Left lung (tissue), 4 donors: ENCODE measurements at regions not wholly inside any gene's neighbourhood (a gene's known extent, or its start where the extent isn't known, plus 50 kb on each side); places are given as distances from the start of the nearest gene placed in this dataset.

Experiments used
- ATAC-seq: fragments of 200-7000 bp; cut with Tn5 transposase; one replicate; pipeline ENCODE4 v1.9.1; 2020; ENCODE audit warnings: moderate library complexity
- DNase-seq, 4 donors: peaks; one replicate each; pipeline ENCODE4 v3.0.0-alpha.2; 2013 to 2020
- H3K27ac ChIP-seq, 2 donors: fragments of 200-600 bp; sonication (generic) in 1 of 2; one replicate each; pipeline versions ENCODE4 v1.5.0 to v1.8.0; 2020 to 2021
- H3K27me3 ChIP-seq, 2 donors: fragments of 200-600 bp; sonication (generic) in 1 of 2; one replicate each; pipeline versions ENCODE4 v1.5.0 to v1.8.0; 2020 to 2021
- H3K36me3 ChIP-seq, 2 donors: fragments of 200-600 bp; sonication (generic) in 1 of 2; one replicate each; pipeline versions ENCODE4 v1.5.0 to v1.8.0; 2020 to 2021
- H3K4me1 ChIP-seq, 2 donors: fragments of 200-600 bp; one replicate each; pipeline ENCODE4 v1.8.0; 2021
- H3K4me3 ChIP-seq, 2 donors: fragments of 200-600 bp; sonication (generic) in 1 of 2; one replicate each; pipeline versions ENCODE4 v1.5.0 to v1.8.0; 2020 to 2021; ENCODE audit warnings: mild to moderate bottlenecking in 1 of 2
- H3K9me3 ChIP-seq, 2 donors: fragments of 200-600 bp; sonication (generic) in 1 of 2; one replicate each; pipeline versions ENCODE4 v1.5.0 to v1.8.0; 2020 to 2021
- intact Hi-C, 2 donors: fragments of 100-400 bp; cut with DNase I; formaldehyde crosslinking; loops; one replicate each; pipeline versions ENCODE4 v1.11.2 to v1.14.2; 2022
- TF ChIP-seq, protein P1 (sequence below), 2 donors: fragments of 200-600 bp; sonication (generic) in 1 of 2; IDR thresholded peaks; one replicate each; pipeline versions ENCODE4 v1.5.0 to v1.8.0; 2021; ENCODE audit warnings: antibody characterized with exemption in 2 of 2
- donor health status: DM: no; HTN: yes; CAD: no.
- donor health status: DM: no; HTN: no; CAD: no.

DNA sequence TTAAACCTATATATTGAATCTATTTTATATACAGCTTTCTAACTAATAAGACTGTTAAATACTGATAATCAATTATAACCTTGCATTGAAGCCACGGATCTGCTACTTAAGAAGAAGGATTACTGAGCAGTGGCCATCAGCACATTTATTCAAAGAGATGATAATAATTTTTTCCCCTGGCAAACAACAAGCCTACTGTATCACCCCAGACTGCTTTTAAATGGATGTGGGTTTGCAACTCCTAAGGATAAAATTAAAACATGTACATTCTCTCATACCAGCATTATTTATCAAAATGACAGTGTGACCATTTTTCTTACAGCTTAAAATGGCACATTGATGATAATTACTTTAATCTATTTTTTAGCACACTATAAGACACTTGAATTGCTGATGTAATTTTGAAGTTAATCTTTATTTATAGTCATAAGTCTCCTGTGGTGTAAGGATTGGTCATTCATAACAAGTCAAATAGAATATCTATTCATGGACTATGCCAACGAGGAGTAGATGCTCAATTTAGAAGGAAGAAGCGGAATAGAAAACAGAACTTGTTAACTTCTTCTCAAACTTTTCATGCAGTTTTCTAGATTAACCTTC, 517.7 kb downstream of the METTL4 start:
- TF ChIP-seq, protein P1, sequence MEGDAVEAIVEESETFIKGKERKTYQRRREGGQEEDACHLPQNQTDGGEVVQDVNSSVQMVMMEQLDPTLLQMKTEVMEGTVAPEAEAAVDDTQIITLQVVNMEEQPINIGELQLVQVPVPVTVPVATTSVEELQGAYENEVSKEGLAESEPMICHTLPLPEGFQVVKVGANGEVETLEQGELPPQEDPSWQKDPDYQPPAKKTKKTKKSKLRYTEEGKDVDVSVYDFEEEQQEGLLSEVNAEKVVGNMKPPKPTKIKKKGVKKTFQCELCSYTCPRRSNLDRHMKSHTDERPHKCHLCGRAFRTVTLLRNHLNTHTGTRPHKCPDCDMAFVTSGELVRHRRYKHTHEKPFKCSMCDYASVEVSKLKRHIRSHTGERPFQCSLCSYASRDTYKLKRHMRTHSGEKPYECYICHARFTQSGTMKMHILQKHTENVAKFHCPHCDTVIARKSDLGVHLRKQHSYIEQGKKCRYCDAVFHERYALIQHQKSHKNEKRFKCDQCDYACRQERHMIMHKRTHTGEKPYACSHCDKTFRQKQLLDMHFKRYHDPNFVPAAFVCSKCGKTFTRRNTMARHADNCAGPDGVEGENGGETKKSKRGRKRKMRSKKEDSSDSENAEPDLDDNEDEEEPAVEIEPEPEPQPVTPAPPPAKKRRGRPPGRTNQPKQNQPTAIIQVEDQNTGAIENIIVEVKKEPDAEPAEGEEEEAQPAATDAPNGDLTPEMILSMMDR (IDR thresholded peaks at IDR 0.05) = no peak
- Histone ChIP-seq H3K4me1 (no peaks in the 10 kb centered on the region), H3K27me3 (no peaks in the 10 kb centered on the region), H3K36me3 (no peaks in the 10 kb centered on the region), H3K4me3 (no peak overlapping the region), H3K27ac (no peak overlapping the region), H3K9me3 (no peaks in the 10 kb centered on the region)
- ATAC-seq (no peak), DNase-seq (no peak)
- intact Hi-C loops = no loop called here

DNA sequence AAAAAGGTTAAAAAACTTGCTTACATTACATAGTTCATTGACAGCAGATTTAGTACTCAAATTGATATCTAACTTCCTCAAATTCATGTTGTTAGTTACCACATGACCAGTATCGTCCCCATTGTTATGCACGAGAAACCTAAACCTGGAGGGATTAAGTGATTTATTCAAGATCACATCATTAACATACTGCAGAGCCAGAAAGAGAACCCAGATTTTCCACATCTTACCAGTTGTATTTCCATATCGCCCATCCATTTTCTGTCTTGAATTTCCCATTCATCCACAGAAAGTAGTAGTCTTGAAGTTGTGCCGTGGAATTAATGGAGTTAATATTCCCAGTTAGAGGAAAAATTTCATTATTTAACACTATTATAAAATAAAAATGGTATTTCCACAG, 512.0 kb downstream of the METTL4 start:
- H3K4me3 ChIP-seq = no peak overlapping the region
- intact Hi-C loops = no loop called here
- ATAC-seq (no peak), DNase-seq (no peak)
- TF ChIP-seq, protein P1 (IDR thresholded peaks at IDR 0.05) = no peak
- no peaks in the 10 kb centered on the region for H3K4me1 ChIP-seq
- no peaks in the 10 kb centered on the region for H3K27me3 ChIP-seq
- H3K27ac ChIP-seq = no peak overlapping the region
- H3K36me3 ChIP-seq = no peaks in the 10 kb centered on the region
- peaks cover 0 to 12% of the 10 kb centered on the region in 2 donors for H3K9me3 ChIP-seq

DNA sequence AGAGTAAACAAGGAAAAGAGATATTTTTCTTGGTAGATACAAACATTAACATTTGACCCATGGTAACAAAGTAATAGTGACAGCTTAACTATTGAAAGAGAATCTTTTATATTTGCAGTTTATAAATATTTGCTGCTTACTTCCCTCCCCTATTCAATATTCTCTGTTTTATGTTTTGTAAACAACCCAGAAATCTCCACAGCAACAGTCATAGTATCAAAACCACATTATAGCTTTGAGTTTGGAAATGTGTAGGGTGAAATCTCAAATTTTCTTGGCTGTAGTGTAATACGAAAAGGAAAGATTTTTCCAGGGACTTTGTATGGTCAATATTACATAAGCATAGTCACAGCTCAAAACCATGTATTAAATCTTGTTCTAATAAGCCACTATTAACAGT, 511.2 kb downstream of the METTL4 start:
- Histone ChIP-seq H3K4me1 (no peaks in the 10 kb centered on the region), H3K27ac (no peak overlapping the region), H3K27me3 (no peaks in the 10 kb centered on the region), H3K36me3 (no peaks in the 10 kb centered on the region), H3K9me3 (peaks cover 0 to 12% of the 10 kb centered on the region in 2 donors), H3K4me3 (no peak overlapping the region)
- no peak for DNase-seq
- intact Hi-C loops = no loop called here
- TF ChIP-seq, protein P1 (IDR thresholded peaks at IDR 0.05) = no peak
- no peak for ATAC-seq

DNA sequence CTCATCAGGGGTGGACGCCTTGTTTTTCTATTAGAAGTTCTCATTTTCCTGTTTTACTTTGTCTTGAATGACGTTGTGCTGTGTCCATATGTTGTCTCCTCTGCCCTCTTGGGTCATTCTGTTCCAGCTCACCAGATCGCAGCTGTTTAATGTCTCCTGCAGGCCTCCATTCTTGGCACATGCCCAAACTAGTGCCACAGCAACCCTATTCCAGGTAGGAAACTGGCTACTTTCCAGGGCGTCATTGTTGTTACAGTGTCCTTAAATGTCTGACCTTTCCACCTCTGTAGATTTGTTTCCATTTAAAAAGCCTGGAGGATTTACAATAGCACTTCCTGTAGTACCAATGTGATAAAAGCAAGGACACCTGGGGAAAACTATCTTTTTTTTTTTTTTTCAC, 500.7 kb downstream of the METTL4 start:
- Histone ChIP-seq H3K4me1 (no peaks in the 10 kb centered on the region), H3K9me3 (no peaks in the 10 kb centered on the region), H3K27me3 (no peaks in the 10 kb centered on the region), H3K27ac (no peak overlapping the region), H3K36me3 (no peaks in the 10 kb centered on the region), H3K4me3 (no peak overlapping the region)
- TF ChIP-seq, protein P1 (IDR thresholded peaks at IDR 0.05) = no peak
- DNase-seq (no peak), ATAC-seq (no peak)
- intact Hi-C loops = no loop called here

DNA sequence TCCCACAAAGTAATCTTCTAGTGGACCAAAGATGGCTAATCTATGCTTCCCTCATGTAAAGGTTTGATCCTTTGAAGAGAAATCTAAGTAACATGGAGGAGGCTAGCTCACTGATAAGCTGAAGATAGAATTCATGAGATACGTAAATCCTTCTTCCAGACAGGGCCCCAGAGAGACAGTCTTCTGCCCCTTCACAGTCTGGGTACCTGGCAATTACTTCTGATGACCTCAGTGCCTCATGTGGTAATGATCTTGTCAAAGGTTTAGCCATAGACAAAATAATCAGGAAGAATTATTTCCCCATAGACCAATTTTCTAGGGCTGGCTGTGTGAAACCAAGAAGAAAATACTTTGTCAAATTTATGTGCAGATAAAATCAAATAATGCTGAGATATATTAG, 495.8 kb downstream of the METTL4 start:
- intact Hi-C loops = no loop called here
- Histone ChIP-seq H3K9me3 (no peaks in the 10 kb centered on the region), H3K4me1 (no peaks in the 10 kb centered on the region), H3K36me3 (no peaks in the 10 kb centered on the region), H3K4me3 (no peak overlapping the region), H3K27me3 (no peaks in the 10 kb centered on the region), H3K27ac (no peak overlapping the region)
- TF ChIP-seq, protein P1 (IDR thresholded peaks at IDR 0.05) = no peak
- no peak for DNase-seq
- no peak for ATAC-seq
